Epidermal melanocyte (primary cell): ENCODE measurements at regions not wholly inside any gene's neighbourhood (a gene's known extent, or its start where the extent isn't known, plus 50 kb on each side); places are given as distances from the start of the nearest gene placed in this dataset.
A peak's percentile ranks its signal among the peaks of the same experiment; 100 is the strongest.
"Not testable (repeated sequence)": the region's sequence is repeated elsewhere in the genome, so short reads cannot be mapped to it uniquely, and the experiment has no call there.

ENCODE experiments used
- DNase-seq: peaks from one replicate; pipeline ENCODE4 v3.0.0; 2011; ENCODE audit warnings: low spot score; ENCODE audit not compliant: insufficient read length

- no peak for DNase-seq
These were observed 50.5 kb upstream of the MAP4K3 start for GRCh38 chr2:39487398-39488250.

GRCh38 chr2:39488450-39488849 lies 51.4 kb upstream of the MAP4K3 start:
- DNase-seq = no peak

- DNase-seq = no peak
These were observed 53.5 kb upstream of the MAP4K3 start for GRCh38 chr2:39490586-39490985.

GRCh38 chr2:39491653-39492052 lies 54.6 kb upstream of the MAP4K3 start:
- DNase-seq = no peak

- no peak for DNase-seq
These were observed 55.1 kb upstream of the MAP4K3 start for GRCh38 chr2:39492095-39492590.

- no peak for DNase-seq
These were observed 55.6 kb upstream of the MAP4K3 start for GRCh38 chr2:39492716-39493115.

GRCh38 chr2:39494784-39495251 lies 57.7 kb upstream of the MAP4K3 start:
- no peak for DNase-seq

GRCh38 chr2:39497082-39497801 lies 60.2 kb upstream of the MAP4K3 start:
- DNase-seq = no peak

GRCh38 chr2:39498176-39498575 lies 61.1 kb upstream of the MAP4K3 start:
- not testable (repeated sequence) for DNase-seq

- DNase-seq = no peak
These were observed 61.7 kb upstream of the MAP4K3 start for GRCh38 chr2:39498786-39499185.

- no peak for DNase-seq
These were observed 62.3 kb upstream of the MAP4K3 start for GRCh38 chr2:39499336-39499735.

- no peak for DNase-seq
These were observed 64.3 kb upstream of the MAP4K3 start for GRCh38 chr2:39501412-39501811.

- no peak for DNase-seq
These were observed 66.2 kb upstream of the MAP4K3 start for GRCh38 chr2:39503277-39503676.

- DNase-seq = no peak
These were observed 67.8 kb upstream of the MAP4K3 start for GRCh38 chr2:39504790-39505335.

GRCh38 chr2:39506215-39506614 lies 69.1 kb upstream of the MAP4K3 start:
- no peak for DNase-seq

- no peak for DNase-seq
These were observed 71.1 kb upstream of the MAP4K3 start for GRCh38 chr2:39508198-39508597.

- DNase-seq = no peak
These were observed 73.1 kb upstream of the MAP4K3 start for GRCh38 chr2:39510140-39510539.

GRCh38 chr2:39511219-39511604 lies 74.1 kb upstream of the MAP4K3 start:
- DNase-seq = no peak

- no peak for DNase-seq
These were observed 74.7 kb upstream of the MAP4K3 start for GRCh38 chr2:39511605-39512433.

GRCh38 chr2:39512434-39512935 lies 75.4 kb upstream of the MAP4K3 start:
- peak; percentile 39 for DNase-seq

- no peak for DNase-seq
These were observed 75.9 kb upstream of the MAP4K3 start for GRCh38 chr2:39512941-39513340.
